H1 (cell line): ENCODE measurements at regions not wholly inside any gene's neighbourhood (a gene's known extent, or its start where the extent isn't known, plus 50 kb on each side); places are given as distances from the start of the nearest gene placed in this dataset.

Experiments
- MAX ChIP-seq: IDR thresholded peaks from 2 replicates; pipeline ENCODE4 v1.6.1; 2012; ENCODE audit warnings: inconsistent platforms
- RBBP5 ChIP-seq: IDR thresholded peaks from 2 replicates; pipeline ENCODE4 v1.7.1; 2012; ENCODE audit warnings: low read depth, mild to moderate bottlenecking, inconsistent platforms, low read length, moderate library complexity, borderline replicate concordance

- TF ChIP-seq MAX = no peak
- TF ChIP-seq RBBP5 = no peak
Observed at GRCh38 chr16:6246266-6246665, 1086.4 kb upstream of the RBFOX1 start (continued).
